ENCODE measurements at regions not wholly inside any gene's neighbourhood (a gene's known extent, or its start where the extent isn't known, plus 50 kb on each side); places are given as distances from the start of the nearest gene placed in this dataset.

DNA sequence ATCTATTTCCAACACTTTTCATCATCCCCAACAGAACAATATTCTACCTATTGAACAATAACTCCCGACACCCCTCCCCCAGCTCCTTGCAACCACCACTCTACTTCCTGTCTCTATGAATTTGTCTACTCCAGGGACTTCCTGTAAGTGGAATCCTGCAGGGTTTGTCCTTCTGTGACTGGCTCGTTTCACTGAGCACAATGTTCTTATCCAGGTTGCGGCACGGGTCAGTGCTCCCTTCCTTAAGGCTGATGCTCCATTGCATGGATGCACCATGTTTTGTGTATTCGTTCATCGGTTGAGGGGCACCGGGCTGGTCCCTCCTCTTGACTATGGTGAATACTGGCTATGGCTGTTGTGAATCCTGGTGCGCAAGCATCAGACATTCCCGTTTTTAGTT lies 163.2 kb downstream of the TBXT start:
- no peak overlapping the region for H3K4me2 ChIP-seq (ENCODE audit: low read depth, low read length, poor library complexity, severe bottlenecking)
- no peaks in the 10 kb centered on the region for H3F3A ChIP-seq (ENCODE audit: low read depth)
- no peaks in the 10 kb centered on the region for H3K9me3 ChIP-seq (ENCODE audit: insufficient read depth, low read depth, low read length)
- H3K79me2 ChIP-seq (ENCODE audit: insufficient read depth, low read length): no peaks in the 10 kb centered on the region
- 0 out of 2 replicates have a peak overlapping the region, but pooled peaks have one; percentile 13 for H2AFZ ChIP-seq (ENCODE audit: low read length)
- no peak overlapping the region for H3K9ac ChIP-seq (ENCODE audit: low read depth, low read length, poor library complexity, severe bottlenecking)
- H4K20me1 ChIP-seq (ENCODE audit: insufficient read depth, low read length, poor library complexity, severe bottlenecking): no peaks in the 10 kb centered on the region
- no peak overlapping the region for H3K4me3 ChIP-seq (ENCODE audit: low read length, poor library complexity, severe bottlenecking)
- no peak for TF ChIP-seq EZH2phosphoT487 (IDR thresholded peaks at IDR 0.05; ENCODE audit: borderline replicate concordance)
- TF ChIP-seq, protein P1, sequence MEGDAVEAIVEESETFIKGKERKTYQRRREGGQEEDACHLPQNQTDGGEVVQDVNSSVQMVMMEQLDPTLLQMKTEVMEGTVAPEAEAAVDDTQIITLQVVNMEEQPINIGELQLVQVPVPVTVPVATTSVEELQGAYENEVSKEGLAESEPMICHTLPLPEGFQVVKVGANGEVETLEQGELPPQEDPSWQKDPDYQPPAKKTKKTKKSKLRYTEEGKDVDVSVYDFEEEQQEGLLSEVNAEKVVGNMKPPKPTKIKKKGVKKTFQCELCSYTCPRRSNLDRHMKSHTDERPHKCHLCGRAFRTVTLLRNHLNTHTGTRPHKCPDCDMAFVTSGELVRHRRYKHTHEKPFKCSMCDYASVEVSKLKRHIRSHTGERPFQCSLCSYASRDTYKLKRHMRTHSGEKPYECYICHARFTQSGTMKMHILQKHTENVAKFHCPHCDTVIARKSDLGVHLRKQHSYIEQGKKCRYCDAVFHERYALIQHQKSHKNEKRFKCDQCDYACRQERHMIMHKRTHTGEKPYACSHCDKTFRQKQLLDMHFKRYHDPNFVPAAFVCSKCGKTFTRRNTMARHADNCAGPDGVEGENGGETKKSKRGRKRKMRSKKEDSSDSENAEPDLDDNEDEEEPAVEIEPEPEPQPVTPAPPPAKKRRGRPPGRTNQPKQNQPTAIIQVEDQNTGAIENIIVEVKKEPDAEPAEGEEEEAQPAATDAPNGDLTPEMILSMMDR (conservative IDR thresholded peaks at IDR 0.05; ENCODE audit: low read length): no peak
- no peaks in the 10 kb centered on the region for H3K27me3 ChIP-seq (ENCODE audit: insufficient read depth, low read length, poor library complexity, severe bottlenecking)
- H3K4me1 ChIP-seq (ENCODE audit: insufficient read depth, low read length, poor library complexity, severe bottlenecking): no peaks in the 10 kb centered on the region
- no peaks in the 10 kb centered on the region for H3K9me2 ChIP-seq (replicated peaks; ENCODE audit: low read depth, low read length)
- H3K36me3 ChIP-seq (ENCODE audit: insufficient read depth, low read length): no peaks in the 10 kb centered on the region

DNA sequence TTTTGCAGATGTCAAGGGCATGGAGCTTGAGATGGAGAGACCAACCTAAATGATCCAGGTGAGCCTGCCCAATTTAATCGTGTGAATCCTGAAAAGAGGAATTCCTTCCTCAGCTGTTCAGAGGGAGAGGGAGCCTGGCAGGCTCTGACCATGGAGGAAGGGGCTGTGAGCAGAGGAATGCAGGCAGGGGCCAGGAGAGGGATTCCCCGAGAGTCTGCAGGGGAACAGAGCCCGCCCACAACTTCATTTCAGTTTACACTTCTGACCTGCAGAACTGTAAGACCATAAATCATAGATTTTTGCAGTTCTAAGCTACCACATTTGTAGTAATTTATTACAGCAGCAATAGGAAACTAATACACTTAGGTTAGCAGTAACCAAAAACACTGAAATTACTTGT lies 164.1 kb downstream of the TBXT start:
- Histone ChIP-seq H3K4me3 (ENCODE audit: low read length, poor library complexity, severe bottlenecking) (no peak overlapping the region), H3K27me3 (ENCODE audit: insufficient read depth, low read length, poor library complexity, severe bottlenecking) (no peaks in the 10 kb centered on the region), H3K36me3 (ENCODE audit: insufficient read depth, low read length) (no peaks in the 10 kb centered on the region), H2AFZ (ENCODE audit: low read length) (no peak overlapping the region), H3K9me3 (ENCODE audit: insufficient read depth, low read depth, low read length) (no peaks in the 10 kb centered on the region), H3K79me2 (ENCODE audit: insufficient read depth, low read length) (no peaks in the 10 kb centered on the region), H3K9ac (ENCODE audit: low read depth, low read length, poor library complexity, severe bottlenecking) (no peak overlapping the region), H3K4me2 (ENCODE audit: low read depth, low read length, poor library complexity, severe bottlenecking) (no peak overlapping the region), H4K20me1 (ENCODE audit: insufficient read depth, low read length, poor library complexity, severe bottlenecking) (no peaks in the 10 kb centered on the region), H3K4me1 (ENCODE audit: insufficient read depth, low read length, poor library complexity, severe bottlenecking) (no peaks in the 10 kb centered on the region), H3F3A (ENCODE audit: low read depth) (no peaks in the 10 kb centered on the region), H3K9me2 (replicated peaks; ENCODE audit: low read depth, low read length) (no peaks in the 10 kb centered on the region)
- TF ChIP-seq, protein P1 (conservative IDR thresholded peaks at IDR 0.05; ENCODE audit: low read length): no peak
- no peak for TF ChIP-seq EZH2phosphoT487 (IDR thresholded peaks at IDR 0.05; ENCODE audit: borderline replicate concordance)

DNA sequence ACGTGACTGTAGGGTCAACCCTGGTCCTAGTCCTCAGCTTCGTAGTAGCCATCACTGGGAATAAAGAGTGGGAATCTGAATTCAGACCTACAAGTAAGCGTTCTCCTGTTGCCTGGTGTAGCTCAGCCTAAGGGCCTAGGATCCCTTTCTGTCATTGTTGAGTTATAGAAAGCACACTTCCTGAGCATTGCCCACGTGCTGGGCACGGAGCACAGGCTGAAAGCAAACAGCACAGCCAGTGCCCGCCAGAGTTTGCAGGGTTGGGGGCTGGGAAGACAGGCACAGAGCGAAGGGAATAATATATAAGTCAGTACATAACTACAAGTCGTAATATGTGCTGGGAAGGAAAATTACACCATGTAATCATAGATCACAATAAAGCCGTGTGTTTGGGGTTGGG lies 166.3 kb downstream of the TBXT start:
- Histone ChIP-seq H2AFZ (ENCODE audit: low read length) (no peak overlapping the region), H3K4me2 (ENCODE audit: low read depth, low read length, poor library complexity, severe bottlenecking) (no peak overlapping the region), H3K9me3 (ENCODE audit: insufficient read depth, low read depth, low read length) (no peaks in the 10 kb centered on the region), H3K79me2 (ENCODE audit: insufficient read depth, low read length) (no peaks in the 10 kb centered on the region), H3K27me3 (ENCODE audit: insufficient read depth, low read length, poor library complexity, severe bottlenecking) (no peaks in the 10 kb centered on the region), H3K4me3 (ENCODE audit: low read length, poor library complexity, severe bottlenecking) (no peak overlapping the region), H3K9ac (ENCODE audit: low read depth, low read length, poor library complexity, severe bottlenecking) (no peak overlapping the region), H4K20me1 (ENCODE audit: insufficient read depth, low read length, poor library complexity, severe bottlenecking) (no peaks in the 10 kb centered on the region), H3K4me1 (ENCODE audit: insufficient read depth, low read length, poor library complexity, severe bottlenecking) (no peaks in the 10 kb centered on the region), H3F3A (ENCODE audit: low read depth) (no peaks in the 10 kb centered on the region), H3K9me2 (replicated peaks; ENCODE audit: low read depth, low read length) (no peaks in the 10 kb centered on the region), H3K36me3 (ENCODE audit: insufficient read depth, low read length) (no peaks in the 10 kb centered on the region)
- TF ChIP-seq, protein P1 (conservative IDR thresholded peaks at IDR 0.05; ENCODE audit: low read length): no peak
- no peak for TF ChIP-seq EZH2phosphoT487 (IDR thresholded peaks at IDR 0.05; ENCODE audit: borderline replicate concordance)
